ENCODE measurements at regions not wholly inside any gene's neighbourhood (a gene's known extent, or its start where the extent isn't known, plus 50 kb on each side); places are given as distances from the start of the nearest gene placed in this dataset.

- H2BK120ac ChIP-seq (ENCODE audit: low read depth, low read length) = peak overlapping the region; percentile 99
- no peaks in the 10 kb centered on the region for H3K27me3 ChIP-seq (ENCODE audit: control insufficient read depth, insufficient read depth, low read length)
- no peaks in the 10 kb centered on the region for H4K20me1 ChIP-seq (ENCODE audit: insufficient read depth, low read length)
- TF ChIP-seq FOS (IDR thresholded peaks at IDR 0.05; ENCODE audit: low read depth, low read length) = no peak
- TF ChIP-seq USF2 (IDR thresholded peaks at IDR 0.05; ENCODE audit: low read depth, low read length) = no peak
- no peak for TF ChIP-seq MXI1 (IDR thresholded peaks at IDR 0.05; ENCODE audit: borderline replicate concordance, low read depth, low read length)
- TF ChIP-seq CTCF (conservative IDR thresholded peaks at IDR 0.05; ENCODE audit: low read depth, low read length) = no peak
- TF ChIP-seq ELK1 (IDR thresholded peaks at IDR 0.05; ENCODE audit: borderline replicate concordance, low read depth, low read length) = no peak
- no peak for TF ChIP-seq NFE2L2 (IDR thresholded peaks at IDR 0.05; ENCODE audit: low read depth, low read length)
- no peaks in the 10 kb centered on the region for H3K36me3 ChIP-seq (ENCODE audit: control insufficient read depth, insufficient read depth, low read length)
- no peak for ATAC-seq (ENCODE audit: low read depth)
- peak overlapping the region; percentile 9 to 87; a peak in 3 of 4 replicates for H4K8ac ChIP-seq (ENCODE audit: low read depth in 2 of 2, low read length in 2 of 2)
- peaks cover 10% of the 10 kb centered on the region for H3K9me1 ChIP-seq (ENCODE audit: insufficient read depth, low read length)
- peak overlapping the region; percentile 78 for H3K18ac ChIP-seq (ENCODE audit: low read depth, low read length)
- no peaks in the 10 kb centered on the region for H3K9me3 ChIP-seq (ENCODE audit: control insufficient read depth, insufficient read depth, low read length)
- H2BK15ac ChIP-seq (ENCODE audit: low read depth, low read length) = peak overlapping the region; percentile 57
- BruUV-seq (replicated peaks) = no TSS peak
- H3K4me1 ChIP-seq (ENCODE audit: control insufficient read depth, insufficient read depth, low read length) = peaks cover 26% of the 10 kb centered on the region
- peak overlapping the region; percentile 83 for H3K23ac ChIP-seq (ENCODE audit: low read depth, low read length)
- H3K27ac ChIP-seq (ENCODE audit: insufficient read depth, low read length) = peak overlapping the region; percentile 38
- DNase-seq = no peak
- peak overlapping the region; percentile 70 for H4K5ac ChIP-seq (ENCODE audit: low read depth, low read length)
- ChIA-PET POLR2A (ENCODE audit: unreplicated experiment) (interaction anchor here (0.5 to 8.1 kb wide), 9 partner anchors 48 to 133 kb away, joined by 3 to 169 read pairs (median 10); partner anchors contain the start of gene COL1A2), CTCF (interaction anchor here (0.8 to 2.5 kb wide), 4 partner anchors 64 to 102 kb away, joined by 3 to 10 read pairs (median 6); partner anchors contain the start of gene COL1A2)
- WGBS, 2 experiments (ENCODE audit: extremely low coverage in 2 of 2, insufficient read length in 1 of 2) = 100% methylated on average over 1 of the region's 8 CpGs
- H3K4ac ChIP-seq (ENCODE audit: low read depth, low read length) = peak overlapping the region; percentile 96
- H2AK5ac ChIP-seq (ENCODE audit: low read depth, low read length) = peak overlapping the region; percentile 97
- H4K91ac ChIP-seq (ENCODE audit: insufficient read depth, low read depth, low read length) = peak overlapping the region; percentile 91
- H3K56ac ChIP-seq (ENCODE audit: extremely low read depth, insufficient read depth, low read length) = peak overlapping the region; percentile 56
- intact Hi-C loops (cut with micrococcal nuclease) = no loop called here
- in situ Hi-C loops (cut with MboI; ENCODE audit: low sequenced_read_pairs) = no loop called here
- H3K79me1 ChIP-seq (ENCODE audit: low read depth in 1 of 2, low read length in 2 of 2) = peaks cover 15 to 42% of the 10 kb centered on the region in 2 experiments
- H2AK9ac ChIP-seq (replicated peaks; ENCODE audit: low read depth, low read length, poor library complexity) = peak overlapping the region; percentile 79
- peak overlapping the region; percentile 11 for H2AFZ ChIP-seq (replicated peaks; ENCODE audit: low read length, poor library complexity)
- H2BK20ac ChIP-seq (ENCODE audit: low read depth, low read length) = peak overlapping the region; percentile 97
- H3K4me2 ChIP-seq (ENCODE audit: low read depth, low read length) = peak overlapping the region; percentile 58; the same call in 1 of the 2 replicates
- peak overlapping the region; percentile 69 for H3K14ac ChIP-seq (replicated peaks; ENCODE audit: low read depth, low read length)
- no peak overlapping the region for H3K9ac ChIP-seq (ENCODE audit: low read depth, low read length)
- no peak overlapping the region for H3K4me3 ChIP-seq (ENCODE audit: insufficient read depth, low read depth, low read length)
- dilution Hi-C loops (cut with HindIII; ENCODE audit: low sequenced_read_pairs, unreplicated experiment) = no loop called here
- H2BK5ac ChIP-seq (ENCODE audit: low read depth, low read length, poor library complexity, severe bottlenecking) = peak overlapping the region; percentile 100
Measured at GRCh38 chr7:94300176-94300835, 94.4 kb upstream of the COL1A2 start.

All from IMR-90 (cell line).